ENCODE measurements at regions not wholly inside any gene's neighbourhood (a gene's known extent, or its start where the extent isn't known, plus 50 kb on each side); places are given as distances from the start of the nearest gene placed in this dataset.
"Not testable (repeated sequence)": the region's sequence is repeated elsewhere in the genome, so short reads cannot be mapped to it uniquely, and the experiment has no call there.

DNA sequence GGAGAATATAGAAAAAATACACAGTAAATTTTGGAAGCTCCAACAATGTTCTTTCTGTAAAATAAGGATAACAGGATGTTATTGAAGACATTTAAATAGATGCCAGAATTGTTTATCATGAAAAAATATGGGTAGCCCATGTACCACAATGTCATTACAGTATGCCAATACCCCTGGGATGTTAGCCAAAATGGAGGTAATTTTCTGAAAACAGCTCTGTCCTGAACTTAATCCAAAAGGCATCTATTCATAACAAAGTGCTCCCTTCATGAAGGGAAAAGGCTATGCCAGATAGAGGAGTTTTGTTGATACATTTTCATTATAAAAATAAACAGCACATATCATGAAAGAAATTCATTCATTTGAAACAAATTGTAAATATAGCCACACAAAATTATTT lies 1902.6 kb upstream of the AGA start:
- in situ Hi-C loops (cut with HindIII; ENCODE audit: low sequenced_read_pairs), result no loop called here
- DNase-seq (ENCODE audit: low read depth), result no peak
- TF ChIP-seq, protein P1, sequence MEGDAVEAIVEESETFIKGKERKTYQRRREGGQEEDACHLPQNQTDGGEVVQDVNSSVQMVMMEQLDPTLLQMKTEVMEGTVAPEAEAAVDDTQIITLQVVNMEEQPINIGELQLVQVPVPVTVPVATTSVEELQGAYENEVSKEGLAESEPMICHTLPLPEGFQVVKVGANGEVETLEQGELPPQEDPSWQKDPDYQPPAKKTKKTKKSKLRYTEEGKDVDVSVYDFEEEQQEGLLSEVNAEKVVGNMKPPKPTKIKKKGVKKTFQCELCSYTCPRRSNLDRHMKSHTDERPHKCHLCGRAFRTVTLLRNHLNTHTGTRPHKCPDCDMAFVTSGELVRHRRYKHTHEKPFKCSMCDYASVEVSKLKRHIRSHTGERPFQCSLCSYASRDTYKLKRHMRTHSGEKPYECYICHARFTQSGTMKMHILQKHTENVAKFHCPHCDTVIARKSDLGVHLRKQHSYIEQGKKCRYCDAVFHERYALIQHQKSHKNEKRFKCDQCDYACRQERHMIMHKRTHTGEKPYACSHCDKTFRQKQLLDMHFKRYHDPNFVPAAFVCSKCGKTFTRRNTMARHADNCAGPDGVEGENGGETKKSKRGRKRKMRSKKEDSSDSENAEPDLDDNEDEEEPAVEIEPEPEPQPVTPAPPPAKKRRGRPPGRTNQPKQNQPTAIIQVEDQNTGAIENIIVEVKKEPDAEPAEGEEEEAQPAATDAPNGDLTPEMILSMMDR (IDR thresholded peaks at IDR 0.05; ENCODE audit: low read depth, low read length, missing control alignments), result no peak
- no peak overlapping the region for H3K4me3 ChIP-seq (ENCODE audit: low read depth, low read length)

DNA sequence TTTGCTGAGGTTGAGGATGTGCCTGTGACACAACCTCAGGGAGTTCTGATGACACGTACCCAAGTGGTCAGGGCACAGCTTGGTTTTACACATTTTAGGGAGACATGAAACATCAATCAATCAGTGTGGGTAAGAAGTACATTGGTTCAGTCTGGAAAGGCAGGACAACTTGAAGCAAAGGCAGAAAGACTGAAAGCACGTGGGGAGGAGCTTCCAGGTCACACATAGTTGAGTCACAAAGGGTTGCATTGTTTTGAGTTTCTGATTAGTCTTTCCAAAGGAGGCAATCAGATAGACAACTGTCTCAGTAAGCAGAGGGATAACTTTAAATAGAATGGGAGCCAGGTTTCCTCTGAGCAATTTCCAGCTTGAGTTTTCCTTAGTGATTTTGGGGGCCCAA lies 1910.0 kb upstream of the AGA start:
- H3K4me3 ChIP-seq (ENCODE audit: low read depth, low read length), result no peak overlapping the region
- DNase-seq (ENCODE audit: low read depth), result no peak
- TF ChIP-seq, protein P1 (IDR thresholded peaks at IDR 0.05; ENCODE audit: low read depth, low read length, missing control alignments), result no peak
- in situ Hi-C loops (cut with HindIII; ENCODE audit: low sequenced_read_pairs), result no loop called here

DNA sequence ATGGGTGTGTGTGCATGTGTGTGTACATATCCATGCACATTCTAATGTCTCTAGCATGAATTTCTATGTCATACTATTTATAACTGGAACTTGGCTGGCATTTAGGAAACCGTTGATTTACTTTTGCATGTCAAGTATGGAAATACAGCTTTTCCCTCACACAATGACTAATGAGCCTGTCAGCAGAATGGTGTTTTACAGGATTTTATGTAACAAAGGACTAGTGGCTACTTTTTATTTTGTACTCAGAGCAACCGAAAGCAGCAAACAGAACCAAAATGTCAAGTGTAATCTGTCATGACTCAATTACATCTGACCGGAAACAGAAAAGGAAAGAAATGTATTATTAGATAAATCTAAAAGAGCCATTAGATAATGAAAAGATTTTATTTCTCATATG lies 1911.5 kb upstream of the AGA start:
- in situ Hi-C loops (cut with HindIII; ENCODE audit: low sequenced_read_pairs), result no loop called here
- DNase-seq (ENCODE audit: low read depth), result no peak

DNA sequence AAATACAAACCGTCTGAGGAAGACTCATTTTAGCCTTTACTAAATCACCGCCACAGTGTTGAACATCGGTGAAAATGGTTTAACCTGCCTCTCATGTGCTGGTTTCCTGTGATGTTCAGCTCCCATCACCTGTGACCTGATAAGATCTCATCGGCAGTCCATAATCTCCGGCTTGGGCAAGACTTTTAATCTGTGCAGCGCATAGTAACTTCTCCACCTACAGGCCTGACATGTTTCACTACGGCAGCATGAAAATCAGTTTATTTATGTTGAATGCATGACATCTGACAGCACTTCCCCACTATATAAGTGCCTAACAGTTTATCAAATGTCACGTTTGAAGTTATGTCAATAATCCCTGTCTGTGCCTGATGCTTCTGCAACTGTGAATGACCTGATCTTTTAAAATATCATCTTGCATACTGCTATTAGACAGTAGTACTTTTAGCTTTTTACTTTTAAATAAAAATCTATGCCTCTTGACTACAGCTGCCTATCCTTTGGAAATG lies 1919.8 kb upstream of the AGA start:
- in situ Hi-C loops (cut with HindIII; ENCODE audit: low sequenced_read_pairs), result no loop called here
- DNase-seq (ENCODE audit: low read depth), result no peak
- no peak overlapping the region for H3K4me3 ChIP-seq (ENCODE audit: low read depth, low read length)
- TF ChIP-seq, protein P1 (IDR thresholded peaks at IDR 0.05; ENCODE audit: low read depth, low read length, missing control alignments), result no peak

More for the DNA sequence above, 1911.5 kb upstream of the AGA start:
- TF ChIP-seq, protein P1 (IDR thresholded peaks at IDR 0.05; ENCODE audit: low read depth, low read length, missing control alignments), result no peak
- H3K4me3 ChIP-seq (ENCODE audit: low read depth, low read length), result no peak overlapping the region

DNA sequence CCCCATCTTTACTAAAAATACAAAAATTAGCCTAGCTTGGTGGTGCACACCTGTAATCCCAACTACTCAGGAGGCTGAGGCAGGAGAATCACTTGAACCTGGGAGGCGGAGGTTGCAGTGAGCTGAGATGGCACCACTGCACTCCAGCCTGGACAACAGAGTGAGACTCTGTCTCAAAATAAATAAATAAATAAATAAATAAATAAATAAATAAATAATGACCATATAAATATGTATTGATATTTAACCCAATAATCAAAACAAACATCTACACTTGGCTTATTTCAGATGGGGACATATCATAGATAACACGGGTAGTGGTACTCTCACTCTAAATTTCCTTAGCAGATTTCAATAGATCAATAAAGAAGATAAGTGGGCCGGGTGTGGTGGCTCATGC lies 1923.7 kb upstream of the AGA start:
- in situ Hi-C loops (cut with HindIII; ENCODE audit: low sequenced_read_pairs); H3K4me3 ChIP-seq (ENCODE audit: low read depth, low read length); DNase-seq (ENCODE audit: low read depth): not testable (repeated sequence)

DNA sequence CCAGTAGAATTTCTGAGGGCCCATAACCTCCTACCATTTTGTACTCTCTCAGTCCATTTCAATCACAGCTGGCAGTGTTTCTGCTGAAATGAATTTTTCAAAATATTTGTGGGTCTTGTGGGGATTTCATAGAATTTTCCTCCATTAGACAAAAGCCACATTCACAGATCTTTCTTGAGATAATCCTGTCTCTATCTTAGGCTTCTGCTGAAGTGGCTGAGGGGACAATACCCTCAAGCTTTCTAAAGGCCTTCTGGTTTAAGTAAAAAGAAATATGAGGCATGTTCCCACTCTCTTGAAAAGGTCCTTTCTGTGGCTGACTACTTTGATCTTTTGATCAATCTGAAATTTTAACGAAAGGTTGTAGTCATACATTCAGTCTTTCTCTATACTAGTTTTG lies 1930.0 kb upstream of the AGA start:
- TF ChIP-seq, protein P1 (IDR thresholded peaks at IDR 0.05; ENCODE audit: low read depth, low read length, missing control alignments), result no peak
- DNase-seq (ENCODE audit: low read depth), result no peak
- H3K4me3 ChIP-seq (ENCODE audit: low read depth, low read length), result no peak overlapping the region
- in situ Hi-C loops (cut with HindIII; ENCODE audit: low sequenced_read_pairs), result no loop called here

DNA sequence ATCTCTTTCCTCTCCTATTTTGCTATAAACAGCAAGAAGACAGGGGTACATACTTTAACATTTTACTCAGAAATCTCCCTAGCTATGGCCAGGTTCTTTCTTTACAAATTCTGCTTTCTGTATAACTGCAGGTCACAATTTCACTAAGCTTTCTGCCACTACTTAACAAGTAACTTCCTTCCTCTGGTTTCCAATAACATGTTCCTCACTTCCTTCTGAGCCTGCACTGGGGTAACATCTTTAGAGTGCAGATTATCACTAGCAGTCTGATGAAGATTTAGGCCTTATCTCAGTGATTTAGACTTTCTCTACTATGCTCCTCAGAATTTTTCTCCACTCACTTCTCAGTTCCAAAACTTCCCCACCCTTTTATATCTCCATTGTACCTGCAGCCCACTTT lies 1930.5 kb upstream of the AGA start:
- in situ Hi-C loops (cut with HindIII; ENCODE audit: low sequenced_read_pairs), result no loop called here
- DNase-seq (ENCODE audit: low read depth), result no peak
- H3K4me3 ChIP-seq (ENCODE audit: low read depth, low read length), result no peak overlapping the region
- TF ChIP-seq, protein P1 (IDR thresholded peaks at IDR 0.05; ENCODE audit: low read depth, low read length, missing control alignments), result no peak

DNA sequence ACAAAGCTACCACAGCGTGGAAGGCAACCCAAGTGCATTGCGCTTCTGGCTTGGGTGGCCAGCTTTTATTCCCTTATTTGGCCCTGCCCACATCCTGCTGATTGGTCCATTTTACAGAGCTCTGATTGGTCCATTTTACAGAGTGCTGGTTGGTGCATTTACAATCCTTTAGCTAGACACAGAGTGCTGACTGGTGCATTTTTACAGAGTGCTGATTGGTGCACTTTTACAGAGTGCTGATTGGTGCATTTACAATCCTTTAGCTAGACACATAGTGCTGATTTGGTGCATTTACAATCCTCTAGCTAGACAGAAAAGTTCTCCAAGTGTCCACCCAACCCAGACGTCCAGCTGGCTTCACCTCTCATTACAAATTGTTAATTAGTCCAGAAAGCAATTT lies 1936.6 kb upstream of the AGA start:
- H3K4me3 ChIP-seq (ENCODE audit: low read depth, low read length); DNase-seq (ENCODE audit: low read depth); in situ Hi-C loops (cut with HindIII; ENCODE audit: low sequenced_read_pairs): not testable (repeated sequence)

Data from astrocyte of the cerebellum (primary cell).